K562 (cell line): ENCODE measurements at regions not wholly inside any gene's neighbourhood (a gene's known extent, or its start where the extent isn't known, plus 50 kb on each side); places are given as distances from the start of the nearest gene placed in this dataset.
A peak's percentile ranks its signal among the peaks of the same experiment; 100 is the strongest.

Experiments
- ATAC-seq: fragments of 200-7000 bp; cut with Tn5 transposase; 3 replicates; pipeline ENCODE4 v1.9.1; 2020; ENCODE audit warnings: moderate library complexity
- BruUV-seq: library from RNA; stranded (reverse); fragments of 400-500 nt; replicated peaks from 2 replicates; lab custom pipeline; 2021; lab: Mats Ljungman, UMichigan
- CTCF ChIA-PET: fragments of 300-600 bp; formaldehyde crosslinking; extraction: SDS; loops from one replicate; lab custom pipeline; 2021; ENCODE audit warnings: low intra/inter-chr PET ratio; lab: Yijun Ruan, JAX
- POLR2A ChIA-PET: fragments of 300-600, 350-650 bp; sonication (Branson Sonifier 250); formaldehyde crosslinking; extraction: SDS; loops from one replicate; lab custom pipeline; 2021; ENCODE audit warnings: antibody characterized with exemption, inconsistent platforms; lab: Yijun Ruan, JAX
- DNase-seq, 4 experiments: peaks; one replicate each; pipeline versions ENCODE4 v3.0.0 to v3.0.0-alpha.2; 2011 to 2018; ENCODE audit warnings: low spot score in 3 of 4, mixed read lengths in 3 of 4; ENCODE audit errors: extremely low read depth in 1 of 4
- FAIRE-seq: peaks from 2 replicates; lab custom pipeline; 2011; peaks lifted over from hg19 to GRCh38; lab: Jason Lieb, UNC
- H2AFZ ChIP-seq: 2 replicates; pipeline ENCODE4 v1.6.0; 2011; ENCODE audit warnings: low read depth, low read length, control low read depth, inconsistent platforms
- H3K27ac ChIP-seq: fragments of 200-600 bp; 3 replicates; pipeline ENCODE4 v1.8.0; 2011; ENCODE audit warnings: low read depth, mild to moderate bottlenecking, control low read depth, inconsistent platforms, low read length, moderate library complexity, mixed read lengths; ENCODE audit errors: extremely low read depth
- H3K27me3 ChIP-seq, 2 experiments: fragments of 300-600 bp in 1 of 2; 2 replicates in 1 of 2; 3 replicates in 1 of 2; pipeline versions ENCODE4 v1.6.0 to v1.8.0; 2011; ENCODE audit warnings: inconsistent platforms in 2 of 2, low read length in 2 of 2, mild to moderate bottlenecking in 1 of 2, mixed read lengths in 1 of 2, moderate library complexity in 1 of 2; ENCODE audit not compliant: control insufficient read depth in 2 of 2, insufficient read depth in 2 of 2
- H3K36me3 ChIP-seq: fragments of 300-600 bp; 3 replicates; pipeline ENCODE4 v1.8.0; 2011; ENCODE audit warnings: mild to moderate bottlenecking, low read length, inconsistent platforms; ENCODE audit not compliant: control insufficient read depth, insufficient read depth
- H3K4me1 ChIP-seq, 2 experiments: fragments of 200-600 bp in 1 of 2; replicated peaks in 1 of 2; 2 replicates in 1 of 2; 3 replicates in 1 of 2; pipeline versions ENCODE4 v1.5.1 to v1.8.0; 2011; ENCODE audit warnings: inconsistent platforms in 2 of 2, low read length in 2 of 2, mild to moderate bottlenecking in 1 of 2, mixed read lengths in 1 of 2, moderate library complexity in 1 of 2; ENCODE audit not compliant: control insufficient read depth in 2 of 2, insufficient read depth in 2 of 2
- H3K4me2 ChIP-seq: 2 replicates; pipeline ENCODE4 v1.6.1; 2011; ENCODE audit warnings: low read length, control low read depth, inconsistent platforms, mixed read lengths; ENCODE audit not compliant: insufficient read depth
- H3K4me3 ChIP-seq: fragments of 200-600 bp; sonication (generic), shearing (Covaris generic); 2 replicates; pipeline ENCODE4 v1.5.1; 2016; ENCODE audit warnings: control low read depth, inconsistent platforms
- H3K79me2 ChIP-seq: fragments of 200-600 bp; 3 replicates; pipeline ENCODE4 v1.8.0; 2011; ENCODE audit warnings: low read length, inconsistent platforms; ENCODE audit not compliant: control insufficient read depth, insufficient read depth
- H3K9ac ChIP-seq, 2 experiments: 2 replicates each; pipeline versions ENCODE4 v1.6.0 to v1.6.1; 2011; ENCODE audit warnings: low read depth in 2 of 2, low read length in 2 of 2, control low read depth in 1 of 2, inconsistent platforms in 1 of 2, mild to moderate bottlenecking in 1 of 2, mixed read lengths in 1 of 2; ENCODE audit not compliant: insufficient read depth in 1 of 2
- H3K9me1 ChIP-seq: one replicate; pipeline ENCODE4 v1.6.0; 2011; ENCODE audit warnings: inconsistent platforms, mild to moderate bottlenecking, low read length, moderate library complexity; ENCODE audit not compliant: control insufficient read depth, insufficient read depth
- H3K9me3 ChIP-seq: replicated peaks from 2 replicates; pipeline ENCODE4 v1.5.1; 2011; ENCODE audit warnings: low read depth, low read length, inconsistent platforms; ENCODE audit not compliant: control insufficient read depth, insufficient read depth
- H4K20me1 ChIP-seq: replicated peaks from 2 replicates; pipeline ENCODE4 v1.6.1; 2011; ENCODE audit warnings: low read length, inconsistent platforms, mixed read lengths; ENCODE audit not compliant: control insufficient read depth, insufficient read depth
- PRDM10 ChIP-seq: fragments of 450-650 bp; IDR thresholded peaks from 2 replicates; pipeline ENCODE4 v1.6.1; 2018; ENCODE audit not compliant: partially characterized antibody
- ZHX1 ChIP-seq: fragments of 150-350 bp; conservative IDR thresholded peaks from 2 replicates; pipeline ENCODE4 v1.6.1; 2014; ENCODE audit warnings: low read length
- WGBS: fragments of 100-300 bp; shearing (Covaris generic); methylation state at CpG from one replicate; pipeline ENCODE4 v1.1.6; 2016; ENCODE audit warnings: low coverage, mixed read lengths; ENCODE audit not compliant: insufficient coverage; ENCODE audit errors: missing lambda C conversion rate; 5-methylcytosine and 5-hydroxymethylcytosine counted together
- in situ Hi-C: fragments of 300-500 bp; cut with MboI; formaldehyde crosslinking; loops from 4 replicates; pipeline ENCODE4 v1.15.0; 2018; ENCODE audit warnings: inconsistent platforms, mixed read lengths
- intact Hi-C: fragments of 100-400 bp; cut with micrococcal nuclease; formaldehyde crosslinking; loops from 2 replicates; pipeline ENCODE4 v1.14.2; 2022

- ATAC-seq (no peak), DNase-seq (no peak)
- in situ Hi-C loops, result no loop called here
- Histone ChIP-seq H3K27ac (no peak overlapping the region), H3K79me2 (no peaks in the 10 kb centered on the region), H3K27me3 (peaks cover 0 to 14% of the 10 kb centered on the region in 2 experiments; a peak in 2 of 5 replicates), H3K36me3 (no peaks in the 10 kb centered on the region)
- 5% methylated on average over 5 of the region's 5 CpGs for WGBS
- intact Hi-C loops, result no loop called here
- TF ChIP-seq PRDM10, result peak; percentile 22
- TF ChIP-seq ZHX1, result no peak
- TF ChIP-seq, all 486 proteins: peak for 1
- H3K4me3 ChIP-seq, result no peak overlapping the region
- no peaks in the 10 kb centered on the region; a peak in 1 of 5 replicates for H3K4me1 ChIP-seq
- no peaks in the 10 kb centered on the region for H4K20me1 ChIP-seq
- ChIA-PET POLR2A (no interaction called here), CTCF (no interaction called here)
- H3K9me3 ChIP-seq, result no peaks in the 10 kb centered on the region
- no peak overlapping the region for H2AFZ ChIP-seq
- H3K9ac ChIP-seq, result no peak overlapping the region
- no peak overlapping the region for H3K4me2 ChIP-seq
- FAIRE-seq, result no peak
- no peaks in the 10 kb centered on the region for H3K9me1 ChIP-seq
- BruUV-seq, result no TSS peak
Measured at GRCh38 chr17:33978889-33979288, 276.2 kb upstream of the CCL2 start.
